ENCODE measurements at regions not wholly inside any gene's neighbourhood (a gene's known extent, or its start where the extent isn't known, plus 50 kb on each side); places are given as distances from the start of the nearest gene placed in this dataset.

DNA sequence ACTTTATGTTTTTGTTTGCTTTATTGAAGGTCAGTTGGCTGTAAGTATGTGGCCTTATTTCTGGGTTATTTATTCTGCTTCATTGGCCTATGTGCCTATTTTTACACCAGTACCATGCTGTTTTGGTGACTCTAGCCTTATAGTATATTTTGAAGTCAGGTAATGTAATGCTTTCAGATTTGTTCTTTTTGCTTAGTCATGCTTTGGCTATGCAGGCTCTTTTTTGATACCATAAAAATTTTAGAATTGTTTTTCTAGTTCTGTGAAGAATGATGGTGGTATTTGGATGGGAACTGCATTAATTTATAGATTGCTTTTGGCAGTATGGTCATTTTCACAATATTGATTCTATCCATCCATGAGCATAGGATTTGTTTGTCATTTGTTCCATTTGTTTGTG is 63.5 kb upstream of the TTC14 start:
- no peaks in the 10 kb centered on the region for H3K4me1 Mint-ChIP-seq
- ATAC-seq (replicated peaks; ENCODE audit: extremely low read depth, poor library complexity, severe bottlenecking) (no peak), DNase-seq (ENCODE audit: low spot score in 2 of 2) (no peak)
- H3K9me3 Mint-ChIP-seq, result no peaks in the 10 kb centered on the region
- H3K4me3 Mint-ChIP-seq, result no peak overlapping the region
- no peaks in the 10 kb centered on the region for H3K27me3 Mint-ChIP-seq
- no peaks in the 10 kb centered on the region for H3K36me3 Mint-ChIP-seq (ENCODE audit: insufficient read depth)
- H3K27ac Mint-ChIP-seq (ENCODE audit: low read depth), result no peak overlapping the region

DNA sequence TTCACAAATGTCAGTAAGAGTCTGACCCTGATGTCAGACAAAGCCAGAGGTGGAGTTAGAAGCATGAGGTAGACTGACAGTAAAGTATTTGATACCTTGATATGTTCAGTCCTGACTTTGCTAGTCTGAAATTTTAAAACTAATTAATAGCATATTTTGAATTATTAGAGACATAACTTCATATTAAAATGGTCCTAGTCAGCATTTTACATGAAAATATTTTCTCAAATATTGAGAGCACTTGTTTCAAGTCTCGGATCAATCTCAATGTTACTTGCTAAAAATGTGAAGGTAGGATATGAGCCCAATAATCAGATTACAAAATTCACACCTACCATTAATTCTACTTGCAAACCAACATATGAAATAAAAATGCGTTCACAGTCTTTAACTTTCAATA is 58.1 kb upstream of the TTC14 start:
- Mint-ChIP-seq H3K36me3 (ENCODE audit: insufficient read depth) (no peaks in the 10 kb centered on the region), H3K27ac (ENCODE audit: low read depth) (no peak overlapping the region), H3K27me3 (peaks cover 8% of the 10 kb centered on the region), H3K9me3 (no peaks in the 10 kb centered on the region), H3K4me1 (no peaks in the 10 kb centered on the region), H3K4me3 (no peak overlapping the region)
- ATAC-seq (replicated peaks; ENCODE audit: extremely low read depth, poor library complexity, severe bottlenecking) (no peak), DNase-seq (ENCODE audit: low spot score in 2 of 2) (no peak)

DNA sequence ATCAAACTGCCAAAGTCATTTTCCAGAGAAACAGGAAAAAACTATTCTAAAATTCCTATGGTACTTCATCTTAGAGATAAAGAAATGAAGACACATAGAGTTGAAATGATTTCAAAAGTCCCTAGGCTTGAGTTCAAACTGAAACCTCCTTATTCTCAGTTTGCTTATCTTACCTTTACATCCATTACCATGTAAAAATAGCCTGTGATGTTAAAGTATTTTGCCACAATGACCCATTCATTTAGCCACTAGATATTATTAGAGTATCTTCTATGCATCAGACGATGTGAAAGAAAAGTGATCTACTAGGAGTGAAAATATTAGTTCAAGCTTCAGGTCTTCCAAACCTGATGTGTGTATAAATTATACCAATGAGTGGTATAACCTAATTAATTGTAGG is 55.1 kb upstream of the TTC14 start:
- Mint-ChIP-seq H3K36me3 (ENCODE audit: insufficient read depth) (no peaks in the 10 kb centered on the region), H3K4me3 (no peak overlapping the region), H3K4me1 (no peaks in the 10 kb centered on the region), H3K27me3 (peaks cover 16% of the 10 kb centered on the region), H3K9me3 (peaks cover 5% of the 10 kb centered on the region), H3K27ac (ENCODE audit: low read depth) (no peak overlapping the region)
- no peak for DNase-seq (ENCODE audit: low spot score in 2 of 2)
- no peak for ATAC-seq (replicated peaks; ENCODE audit: extremely low read depth, poor library complexity, severe bottlenecking)

DNA sequence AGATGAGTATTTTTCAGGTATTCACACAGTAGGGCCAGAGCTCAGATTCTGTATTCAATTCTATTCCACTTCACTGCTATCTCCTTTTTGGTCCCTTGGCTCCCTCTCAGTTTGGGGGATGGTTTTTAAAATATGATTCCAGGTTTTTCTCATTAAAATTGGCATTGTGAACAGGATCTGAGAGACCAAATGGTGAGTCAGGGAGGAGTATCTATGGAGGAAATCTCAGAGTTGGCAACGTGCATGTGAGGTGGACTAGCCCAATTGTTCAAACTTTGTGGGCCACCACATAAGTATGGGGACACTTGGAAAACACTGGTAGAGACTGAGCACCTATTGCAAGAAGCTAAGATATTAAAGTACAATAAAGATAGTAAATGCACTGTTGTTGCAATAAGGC is 53.9 kb upstream of the TTC14 start:
- Mint-ChIP-seq H3K36me3 (ENCODE audit: insufficient read depth) (no peaks in the 10 kb centered on the region), H3K27me3 (peaks cover 16% of the 10 kb centered on the region), H3K4me1 (no peaks in the 10 kb centered on the region), H3K9me3 (peaks cover 5% of the 10 kb centered on the region), H3K27ac (ENCODE audit: low read depth) (no peak overlapping the region), H3K4me3 (no peak overlapping the region)
- no peak for ATAC-seq (replicated peaks; ENCODE audit: extremely low read depth, poor library complexity, severe bottlenecking)
- no peak for DNase-seq (ENCODE audit: low spot score in 2 of 2)
